ENCODE measurements at regions not wholly inside any gene's neighbourhood (a gene's known extent, or its start where the extent isn't known, plus 50 kb on each side); places are given as distances from the start of the nearest gene placed in this dataset.

DNA sequence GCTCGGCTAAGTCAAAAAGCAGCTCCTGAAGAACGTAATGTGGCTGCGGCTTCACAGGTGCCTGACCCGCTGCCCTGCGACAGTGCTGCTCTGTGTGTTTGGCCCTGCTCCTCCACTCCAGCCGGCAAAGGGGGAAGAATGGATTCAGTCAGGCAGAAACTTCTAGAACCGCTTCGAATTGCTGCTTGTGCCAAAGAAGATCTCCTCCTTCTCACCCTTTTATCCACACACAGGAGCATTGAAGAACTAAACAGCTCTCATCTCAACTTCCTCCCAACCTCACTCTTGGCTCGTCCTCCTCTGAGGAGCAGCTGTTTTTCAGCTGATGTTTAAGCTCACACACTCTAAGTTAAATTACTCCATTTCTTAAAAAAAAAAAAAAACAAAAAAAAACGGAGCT lies 651.4 kb downstream of the INHBA start:
- H3K27ac ChIP-seq, result no peak overlapping the region
- no peaks in the 10 kb centered on the region for H3K9me3 ChIP-seq
- no peak for TF ChIP-seq CTCF (IDR thresholded peaks at IDR 0.05)
- TF ChIP-seq POLR2AphosphoS5 (IDR thresholded peaks at IDR 0.05), result no peak
- no peak for TF ChIP-seq POLR2A (IDR thresholded peaks at IDR 0.05)
- no peaks in the 10 kb centered on the region for H3K27me3 ChIP-seq
- no peaks in the 10 kb centered on the region for H3K36me3 ChIP-seq
- intact Hi-C loops (cut with DNase I; ENCODE audit: low total_unique reads), result no loop called here
- no peak overlapping the region for H3K4me3 ChIP-seq
- no peaks in the 10 kb centered on the region for H3K4me1 ChIP-seq
- DNase-seq (ENCODE audit: low spot score in 2 of 2), result no peak

- DNase-seq (ENCODE audit: low spot score in 2 of 2), result no peak
- Histone ChIP-seq H3K4me1 (no peaks in the 10 kb centered on the region), H3K9me3 (no peaks in the 10 kb centered on the region), H3K27me3 (no peaks in the 10 kb centered on the region), H3K4me3 (no peak overlapping the region), H3K36me3 (no peaks in the 10 kb centered on the region), H3K27ac (no peak overlapping the region)
- intact Hi-C loops (cut with DNase I; ENCODE audit: low total_unique reads), result no loop called here
- TF ChIP-seq POLR2AphosphoS5 (IDR thresholded peaks at IDR 0.05) (no peak), CTCF (IDR thresholded peaks at IDR 0.05) (no peak), POLR2A (IDR thresholded peaks at IDR 0.05) (no peak)
Observed at GRCh38 chr7:41051062-41051461, 651.8 kb downstream of the INHBA start.

- Histone ChIP-seq H3K27me3 (no peaks in the 10 kb centered on the region), H3K4me1 (no peaks in the 10 kb centered on the region), H3K9me3 (no peaks in the 10 kb centered on the region), H3K4me3 (no peak overlapping the region), H3K36me3 (no peaks in the 10 kb centered on the region), H3K27ac (no peak overlapping the region)
- intact Hi-C loops (cut with DNase I; ENCODE audit: low total_unique reads), result no loop called here
- no peak for TF ChIP-seq POLR2A (IDR thresholded peaks at IDR 0.05)
- no peak for TF ChIP-seq CTCF (IDR thresholded peaks at IDR 0.05)
- no peak for TF ChIP-seq POLR2AphosphoS5 (IDR thresholded peaks at IDR 0.05)
- no peak for DNase-seq (ENCODE audit: low spot score in 2 of 2)
Observed at GRCh38 chr7:41048771-41049170, 654.1 kb downstream of the INHBA start.

GRCh38 chr7:41047789-41048191 lies 655.1 kb downstream of the INHBA start:
- Histone ChIP-seq H3K36me3 (no peaks in the 10 kb centered on the region), H3K9me3 (peaks cover 4 to 5% of the 10 kb centered on the region in 2 donors), H3K27ac (peak overlapping the region in 1 of 2 donors; percentile 61), H3K4me3 (no peak overlapping the region), H3K4me1 (no peaks in the 10 kb centered on the region), H3K27me3 (no peaks in the 10 kb centered on the region)
- TF ChIP-seq POLR2A (IDR thresholded peaks at IDR 0.05) (no peak), CTCF (IDR thresholded peaks at IDR 0.05) (no peak), POLR2AphosphoS5 (IDR thresholded peaks at IDR 0.05) (no peak)
- intact Hi-C loops (cut with DNase I; ENCODE audit: low total_unique reads), result no loop called here
- no peak for DNase-seq (ENCODE audit: low spot score in 2 of 2)

DNA sequence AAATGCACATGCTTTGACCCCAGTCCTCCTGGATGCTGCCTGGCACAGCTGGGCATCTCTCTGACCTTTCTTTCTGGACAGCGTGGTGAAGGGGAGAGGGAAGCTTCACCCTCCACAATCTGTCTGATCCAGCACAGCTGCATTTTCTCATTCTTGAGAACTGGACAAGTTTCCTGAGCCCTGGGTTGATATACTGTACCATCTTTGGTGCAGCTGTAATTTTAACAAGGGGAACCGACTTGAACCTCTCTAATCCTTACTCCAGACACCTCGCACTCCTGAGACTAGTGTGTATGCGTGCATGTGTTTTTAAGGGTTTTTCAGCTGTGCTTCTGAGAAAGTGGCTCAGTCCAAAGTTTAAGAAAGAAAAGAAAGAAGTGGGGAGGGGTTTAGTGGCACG lies 655.7 kb downstream of the INHBA start:
- intact Hi-C loops (cut with DNase I; ENCODE audit: low total_unique reads), result no loop called here
- no peaks in the 10 kb centered on the region for H3K36me3 ChIP-seq
- H3K4me1 ChIP-seq, result no peaks in the 10 kb centered on the region
- H3K27me3 ChIP-seq, result no peaks in the 10 kb centered on the region
- no peak for DNase-seq (ENCODE audit: low spot score in 2 of 2)
- no peak overlapping the region for H3K4me3 ChIP-seq
- H3K9me3 ChIP-seq, result peaks cover 4 to 5% of the 10 kb centered on the region in 2 donors
- TF ChIP-seq POLR2AphosphoS5 (IDR thresholded peaks at IDR 0.05), result no peak
- TF ChIP-seq CTCF (IDR thresholded peaks at IDR 0.05), result no peak
- no peak for TF ChIP-seq POLR2A (IDR thresholded peaks at IDR 0.05)
- no peak overlapping the region for H3K27ac ChIP-seq

Measured in breast epithelium (tissue), 4 donors.